OCI-LY1 (cell line): ENCODE measurements at regions not wholly inside any gene's neighbourhood (a gene's known extent, or its start where the extent isn't known, plus 50 kb on each side); places are given as distances from the start of the nearest gene placed in this dataset.

Source experiments
- CTCF ChIP-seq: fragments of 200-600 bp; sonication (generic), shearing (Covaris generic); IDR thresholded peaks from 2 replicates; pipeline ENCODE4 v1.5.1; 2017; ENCODE audit warnings: mild to moderate bottlenecking, antibody characterized with exemption, low read length, moderate library complexity, mixed read lengths
- EZH2 ChIP-seq: fragments of 200-600 bp; sonication (generic), shearing (Covaris generic); IDR thresholded peaks from 2 replicates; pipeline ENCODE4 v1.8.0; 2017; ENCODE audit warnings: borderline replicate concordance, mixed run types, mild to moderate bottlenecking, antibody characterized with exemption, low read length, moderate library complexity, mixed read lengths

GRCh38 chr2:10192392-10193015 lies 70.0 kb downstream of the RRM2 start:
- TF ChIP-seq CTCF (no peak), EZH2 (no peak)
